ENCODE measurements at regions not wholly inside any gene's neighbourhood (a gene's known extent, or its start where the extent isn't known, plus 50 kb on each side); places are given as distances from the start of the nearest gene placed in this dataset.

DNA sequence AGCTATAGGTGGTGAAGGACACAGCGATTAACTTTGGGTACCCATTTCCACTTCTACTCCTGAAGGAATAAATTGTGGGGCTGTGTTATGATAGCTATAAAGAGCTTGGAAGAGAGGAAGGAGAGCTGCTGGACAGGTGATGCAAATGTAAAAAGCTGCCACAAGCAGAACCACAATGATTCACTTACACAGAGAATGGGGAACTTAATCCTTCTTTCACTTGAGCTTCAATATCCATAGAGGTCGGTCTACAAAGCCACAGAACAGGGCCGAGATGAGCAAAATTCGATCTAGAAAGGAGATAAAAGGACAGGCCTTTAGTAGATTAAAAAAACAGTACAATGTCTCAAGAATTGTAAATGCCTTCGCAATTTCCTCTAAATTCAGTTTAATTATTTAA lies 831.1 kb downstream of the LRFN5 start:
- no peak for DNase-seq (ENCODE audit: low read depth)

DNA sequence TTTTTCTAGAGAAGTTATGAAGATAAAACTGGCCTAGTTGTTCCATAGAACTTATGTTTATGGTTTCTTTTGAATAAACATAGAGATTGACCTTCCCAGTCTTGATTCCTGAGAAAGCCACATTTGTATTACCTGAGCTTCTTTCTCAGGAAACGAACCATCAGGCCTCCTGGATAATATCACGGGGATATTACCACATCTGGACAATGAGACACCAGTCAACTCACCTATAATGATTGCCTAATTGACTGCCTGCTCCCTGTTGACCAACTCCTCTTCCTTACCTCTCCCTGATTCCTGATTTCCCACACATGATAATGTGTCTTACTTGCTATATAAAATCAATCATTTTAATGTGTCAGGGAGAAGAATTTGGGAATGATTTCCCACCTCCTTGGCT lies 822.7 kb downstream of the LRFN5 start:
- no peak for DNase-seq (ENCODE audit: low read depth)

DNA sequence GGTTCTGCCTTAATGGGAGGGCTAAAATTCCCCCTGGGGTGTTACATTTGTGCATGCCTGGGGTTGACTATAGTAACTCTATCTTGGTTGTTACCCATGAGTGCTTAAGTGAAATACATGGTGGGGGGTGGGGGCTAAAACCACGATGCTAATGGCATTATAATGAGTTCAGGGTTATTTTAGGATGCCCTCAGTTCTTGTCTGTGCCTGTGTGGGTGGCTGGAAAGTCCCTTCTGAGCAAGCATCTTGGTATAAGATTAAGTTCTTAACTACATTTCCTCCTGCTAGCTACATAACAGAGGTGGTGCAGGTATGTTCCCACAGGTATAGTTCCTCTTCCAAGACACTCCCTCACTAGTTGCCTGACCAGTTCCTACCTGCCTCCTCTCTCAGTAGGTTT lies 822.3 kb downstream of the LRFN5 start:
- DNase-seq (ENCODE audit: low read depth): no peak

DNA sequence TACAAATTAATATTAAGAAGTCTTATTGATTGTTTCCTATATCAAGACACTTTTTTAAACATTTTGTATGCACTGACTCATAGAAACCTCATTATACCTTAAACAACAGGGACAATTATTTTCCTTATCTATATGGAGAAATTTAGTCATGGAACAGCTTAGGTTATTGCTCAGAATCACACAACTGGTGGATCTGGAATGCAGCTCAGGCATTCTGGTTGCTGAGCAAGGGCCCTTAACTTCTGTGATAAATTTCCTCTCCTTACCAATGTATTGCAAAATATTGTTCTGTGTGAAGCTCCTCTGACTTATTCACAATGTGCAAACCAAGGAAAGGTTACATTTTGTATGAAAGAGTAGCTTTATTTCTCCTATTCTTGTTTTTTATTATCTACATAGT lies 817.8 kb downstream of the LRFN5 start:
- DNase-seq (ENCODE audit: low read depth): no peak

DNA sequence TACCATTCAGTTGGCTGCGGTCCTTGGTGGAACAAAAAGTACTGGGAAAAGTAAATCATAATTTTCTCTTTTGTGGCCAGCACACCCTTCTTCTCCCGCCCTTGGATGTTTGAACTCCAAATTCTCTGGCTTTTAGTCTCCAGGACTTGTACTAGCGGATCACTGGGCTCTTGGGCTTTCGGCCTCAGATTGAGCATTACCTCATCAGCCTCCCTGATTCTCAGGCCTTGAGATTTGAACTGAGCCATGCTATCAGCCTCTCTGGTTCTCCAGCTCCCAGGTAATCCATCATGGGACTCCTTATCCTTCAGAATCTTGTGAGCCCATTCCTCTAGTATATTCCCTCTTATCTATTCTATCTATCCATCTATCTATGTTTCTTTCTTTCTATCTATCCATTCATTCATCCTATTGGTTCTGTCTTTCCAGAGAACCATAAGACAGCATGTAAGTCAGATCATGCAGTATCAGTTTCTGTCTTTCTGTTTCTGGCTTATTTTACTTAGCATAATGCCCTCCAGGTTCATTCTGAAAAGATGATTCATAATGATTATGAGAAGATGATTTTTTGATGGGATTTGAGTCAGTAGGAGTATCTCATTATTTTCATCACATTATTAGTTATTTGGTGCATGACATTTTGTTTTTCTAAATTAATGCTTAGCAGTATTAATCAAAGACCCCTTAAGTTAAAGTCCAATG lies 814.9 kb downstream of the LRFN5 start:
- no peak for DNase-seq (ENCODE audit: low read depth)

DNA sequence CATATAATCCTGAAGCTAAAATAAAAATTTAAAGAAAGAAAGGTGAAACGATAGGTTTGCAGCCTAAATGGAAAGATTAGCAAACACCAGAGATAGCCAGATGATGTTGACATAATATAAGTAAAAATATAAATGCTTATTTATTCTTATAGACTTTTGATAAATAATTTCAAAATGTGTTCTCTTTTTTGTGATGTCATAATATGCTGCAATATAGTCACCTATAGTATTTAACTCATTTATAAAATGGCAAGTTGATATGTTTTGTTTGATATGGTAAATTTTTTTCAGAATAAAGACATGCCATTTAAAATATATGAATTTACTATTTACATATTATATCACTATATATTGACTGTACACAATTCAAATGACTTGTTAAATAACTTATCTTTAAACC lies 813.4 kb downstream of the LRFN5 start:
- DNase-seq (ENCODE audit: low read depth): no peak

DNA sequence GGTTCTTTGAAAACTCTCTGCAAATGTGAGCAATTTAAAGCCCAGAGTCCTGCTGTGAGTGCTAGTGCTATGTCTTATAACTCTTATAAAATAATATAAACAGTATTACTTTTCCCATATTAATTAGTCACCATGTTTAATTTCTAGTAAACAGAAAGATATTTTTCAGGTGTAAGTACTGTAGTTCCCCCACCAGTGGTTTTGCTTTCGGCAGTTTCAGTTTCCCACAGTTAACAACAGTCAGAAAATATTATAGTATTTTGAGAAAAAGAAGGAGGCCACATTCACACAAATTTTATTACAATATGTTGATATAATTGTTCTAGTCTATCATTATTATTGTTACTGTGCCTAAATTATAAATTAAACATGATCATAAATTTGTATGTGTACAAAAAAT lies 800.5 kb downstream of the LRFN5 start:
- DNase-seq (ENCODE audit: low read depth): no peak

DNA sequence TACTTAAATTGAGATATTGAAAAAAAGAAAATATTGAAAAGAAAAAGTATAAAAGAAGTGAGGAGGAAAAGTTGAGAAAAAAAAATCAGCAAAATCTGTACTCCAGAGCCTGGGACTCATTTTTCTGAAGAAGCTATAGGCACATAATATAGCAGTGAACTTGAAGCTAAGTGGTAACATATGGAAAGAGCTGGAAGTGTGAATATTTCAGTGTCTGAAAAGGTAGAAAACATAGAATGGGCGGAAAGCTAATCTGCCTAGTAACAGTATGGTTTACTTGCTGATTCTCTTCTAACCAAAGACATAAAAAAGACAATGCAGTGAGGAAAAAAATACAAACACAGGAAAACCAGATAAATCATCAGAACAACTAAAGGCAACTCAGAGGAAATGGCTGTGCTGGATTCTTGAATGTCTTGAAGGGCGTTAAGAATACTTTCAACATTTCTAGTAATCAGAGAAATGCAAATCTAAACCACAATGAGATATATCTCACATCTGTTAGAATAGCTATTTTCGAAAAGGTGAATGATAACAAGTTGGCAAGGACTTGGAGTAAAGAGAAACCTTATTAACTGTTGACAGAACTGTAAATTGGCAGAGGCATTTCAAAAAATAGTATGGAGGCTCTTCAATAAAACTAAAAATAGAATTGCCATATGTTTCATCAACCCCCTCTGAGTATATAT lies 784.6 kb downstream of the LRFN5 start:
- DNase-seq (ENCODE audit: low read depth): no peak

DNA sequence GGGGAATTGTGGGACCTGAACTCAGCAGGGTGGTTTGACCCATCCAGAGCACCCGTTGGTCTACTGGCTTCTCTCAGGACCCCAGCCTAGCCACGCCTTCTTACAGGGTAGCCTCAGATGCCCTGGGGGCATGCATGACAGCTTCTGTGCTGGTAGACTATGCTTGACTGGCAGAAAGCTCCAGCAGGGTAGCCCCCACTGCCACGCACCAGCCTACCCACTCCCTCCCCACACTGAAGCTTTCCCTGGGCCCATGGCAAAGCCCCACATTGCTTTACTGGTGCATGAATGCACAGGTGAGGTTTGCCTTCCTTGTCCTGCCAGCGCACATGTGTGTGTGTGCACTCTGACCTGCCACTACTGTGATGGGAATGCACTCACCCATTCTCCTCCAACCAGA lies 772.2 kb downstream of the LRFN5 start:
- no peak for DNase-seq (ENCODE audit: low read depth)

DNA sequence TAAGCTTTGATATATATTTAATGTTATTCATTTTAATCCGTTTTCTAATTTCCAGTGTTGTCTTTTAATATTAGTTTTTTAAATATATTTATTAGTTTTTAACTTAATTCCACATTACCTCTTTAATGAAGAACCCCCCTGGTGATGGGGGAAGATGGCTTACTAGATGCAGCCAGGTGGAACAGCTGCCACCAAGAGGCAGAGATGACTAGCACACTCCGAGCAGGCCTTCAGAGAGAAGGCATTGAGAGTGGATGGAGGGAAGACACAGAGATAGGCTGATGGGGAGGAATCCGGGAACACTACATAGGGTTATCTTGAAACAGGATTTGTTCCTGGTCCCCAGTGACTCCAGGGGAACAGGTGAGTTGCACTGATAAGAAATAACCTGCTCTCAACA lies 771.6 kb downstream of the LRFN5 start:
- DNase-seq (ENCODE audit: low read depth): no peak

DNA sequence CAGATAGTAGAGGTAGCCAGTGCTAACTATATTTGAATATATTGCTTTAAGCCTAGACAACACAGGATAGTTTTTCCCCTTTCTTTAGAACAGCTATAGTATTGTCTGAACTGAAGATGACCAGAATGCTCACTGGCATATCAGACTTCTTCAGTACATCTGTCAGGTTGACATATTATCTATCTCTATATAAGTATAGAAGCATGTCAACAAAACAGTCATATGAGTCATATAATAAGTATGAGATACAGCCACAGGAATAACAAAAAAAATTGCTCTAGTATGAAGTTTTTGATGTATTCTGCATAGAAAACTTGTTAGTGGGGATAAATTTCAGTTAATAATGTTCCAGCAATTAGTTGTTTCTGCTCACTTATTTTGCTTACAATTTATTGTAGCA lies 767.7 kb downstream of the LRFN5 start:
- DNase-seq (ENCODE audit: low read depth): no peak

DNA sequence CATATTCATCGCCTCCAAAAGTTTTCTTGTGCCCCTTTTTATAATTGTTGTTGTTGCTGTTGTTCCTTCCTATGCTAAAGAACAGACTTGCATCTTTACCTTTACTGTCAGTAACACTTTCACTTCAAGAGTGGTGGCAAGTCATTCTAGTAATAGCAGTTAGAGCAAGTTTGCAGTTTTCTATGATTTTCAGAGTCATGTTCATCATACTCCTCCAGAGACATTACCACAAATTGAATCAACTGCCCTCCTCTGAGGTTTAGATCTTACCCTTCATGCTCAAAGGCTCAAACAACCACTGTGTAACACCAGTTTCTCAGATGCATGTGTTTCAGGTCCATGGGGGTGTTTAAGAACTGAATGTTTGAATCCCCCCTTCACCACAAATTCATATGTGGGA lies 763.4 kb downstream of the LRFN5 start:
- no peak for DNase-seq (ENCODE audit: low read depth)

DNA sequence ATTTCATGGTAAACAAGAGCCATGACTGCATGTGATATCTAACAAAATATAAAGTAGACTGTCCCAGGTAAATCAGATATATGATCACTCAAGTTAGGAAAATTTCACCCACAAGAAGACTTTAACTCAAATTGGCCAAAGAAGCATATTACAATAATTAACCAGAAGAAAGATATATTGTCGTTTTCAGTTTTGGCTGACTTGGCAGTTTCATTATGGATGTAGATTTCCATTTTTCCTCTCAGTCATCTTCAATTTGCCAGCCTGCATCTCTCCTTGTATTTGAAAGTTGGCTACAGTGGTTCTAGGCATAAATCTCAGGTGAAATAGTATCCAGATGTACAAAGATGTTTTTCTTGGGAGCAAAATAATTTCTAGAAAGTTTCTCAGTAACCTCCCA lies 761.6 kb downstream of the LRFN5 start:
- DNase-seq (ENCODE audit: low read depth): no peak

DNA sequence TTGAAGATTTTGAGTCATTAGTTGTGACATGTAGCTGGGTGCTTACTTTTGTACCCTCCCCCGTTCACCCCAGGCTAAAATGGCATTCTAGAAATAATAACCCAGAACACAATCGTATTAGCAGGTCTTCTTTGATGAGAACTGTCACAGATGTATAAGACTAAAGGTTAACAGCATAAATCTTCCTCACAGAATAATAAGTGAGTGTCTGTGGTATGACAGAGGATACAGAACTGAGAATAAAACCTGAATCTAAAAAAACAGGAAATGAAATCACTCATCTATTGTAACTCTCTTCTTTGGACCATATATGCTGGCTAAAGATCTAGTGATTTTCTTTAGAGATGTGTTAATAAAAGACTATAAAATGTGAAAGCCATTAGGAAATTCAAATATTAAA lies 746.6 kb downstream of the LRFN5 start:
- DNase-seq (ENCODE audit: low read depth): no peak

DNA sequence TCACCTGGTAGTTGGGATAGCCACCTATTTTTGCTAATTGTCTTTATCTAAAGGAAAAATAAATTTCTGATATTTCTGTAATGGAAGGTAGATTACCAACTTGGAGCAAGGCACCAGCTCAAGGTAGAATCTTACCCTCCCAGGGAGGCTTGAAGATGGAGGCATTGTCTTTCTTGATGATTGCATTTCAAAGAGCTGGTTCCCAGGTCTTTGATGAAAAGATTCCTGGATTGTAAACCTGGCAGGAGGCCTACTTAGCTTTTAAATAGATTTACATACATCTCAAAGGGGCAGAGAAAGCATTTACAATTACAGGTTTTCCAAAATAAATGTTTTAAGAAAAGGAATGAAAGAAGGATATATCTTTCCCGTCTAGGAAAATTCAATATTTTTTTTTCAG lies 729.2 kb downstream of the LRFN5 start:
- no peak for DNase-seq (ENCODE audit: low read depth)

DNA sequence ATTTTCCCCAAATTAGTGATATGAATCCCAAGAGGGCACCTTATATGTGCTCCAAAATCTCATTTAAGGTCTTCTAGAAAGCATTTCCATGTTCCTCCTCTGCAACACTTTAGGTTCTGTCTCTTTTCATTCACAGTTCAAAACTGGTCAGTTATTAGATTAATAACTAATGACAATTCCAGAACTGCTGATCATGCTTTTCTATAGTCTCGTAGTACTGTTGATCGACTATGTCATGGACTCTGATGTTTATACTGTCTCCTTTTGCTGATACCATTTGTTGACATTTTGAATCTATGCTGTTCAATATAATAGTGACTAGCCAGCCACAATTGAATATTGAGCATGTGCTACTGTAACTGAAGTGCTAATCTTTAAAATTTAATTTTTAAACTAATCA lies 728.3 kb downstream of the LRFN5 start:
- DNase-seq (ENCODE audit: low read depth): no peak

DNA sequence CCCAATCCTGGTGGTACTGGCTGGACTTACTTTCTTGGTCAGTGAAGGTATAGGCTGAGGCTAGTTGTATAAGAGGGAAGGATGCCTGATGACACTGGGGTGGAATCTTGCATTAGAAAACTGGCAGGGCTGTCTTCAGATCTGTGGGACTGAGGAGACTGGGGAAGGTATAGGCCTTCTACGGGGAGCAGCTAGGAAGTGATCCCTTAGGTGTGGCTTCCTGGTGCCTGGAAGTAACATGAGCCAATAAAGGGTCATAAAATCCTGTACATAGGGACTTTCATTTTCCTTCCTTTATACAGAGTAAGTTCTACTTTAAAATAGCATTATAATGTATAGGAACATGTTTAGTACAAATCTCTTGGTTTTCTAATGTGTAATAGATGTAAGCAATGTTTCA lies 716.8 kb downstream of the LRFN5 start:
- no peak for DNase-seq (ENCODE audit: low read depth)

DNA sequence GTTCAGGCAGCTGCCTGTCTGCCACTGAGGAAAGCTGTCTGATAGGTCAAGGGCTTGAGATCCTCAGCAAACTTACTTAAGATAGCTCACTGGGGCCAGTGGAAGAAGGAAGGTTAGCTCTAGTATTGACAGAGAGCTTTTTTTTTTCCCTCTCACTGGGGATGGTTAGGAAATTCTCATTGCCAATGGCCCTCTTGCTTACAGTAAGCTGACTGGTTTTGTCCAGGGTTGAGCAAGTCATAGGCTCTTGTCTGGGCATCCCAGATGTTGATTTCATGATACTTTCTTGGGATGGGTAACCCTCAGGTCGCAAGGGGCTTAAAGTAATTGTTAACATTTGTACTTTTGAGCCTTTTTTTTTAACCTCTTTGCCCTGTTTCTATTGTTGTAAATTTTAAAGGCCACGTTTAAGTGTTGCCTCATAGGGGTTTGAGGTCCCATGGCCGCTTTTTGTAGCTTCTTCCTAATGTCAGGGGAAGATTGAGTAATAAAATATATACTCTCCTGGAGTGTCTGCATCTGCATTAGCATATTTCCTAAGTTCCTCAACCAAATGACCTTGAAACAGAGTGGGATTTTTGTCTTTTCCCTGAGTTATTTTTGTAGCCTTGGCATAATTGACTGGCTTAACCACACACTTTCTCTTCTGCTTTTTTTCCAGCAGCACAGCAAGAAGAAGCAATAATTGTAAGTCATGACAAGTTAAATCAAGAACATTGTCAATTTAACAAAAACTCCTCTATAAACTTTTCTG lies 716.0 kb downstream of the LRFN5 start:
- DNase-seq (ENCODE audit: low read depth): no peak

DNA sequence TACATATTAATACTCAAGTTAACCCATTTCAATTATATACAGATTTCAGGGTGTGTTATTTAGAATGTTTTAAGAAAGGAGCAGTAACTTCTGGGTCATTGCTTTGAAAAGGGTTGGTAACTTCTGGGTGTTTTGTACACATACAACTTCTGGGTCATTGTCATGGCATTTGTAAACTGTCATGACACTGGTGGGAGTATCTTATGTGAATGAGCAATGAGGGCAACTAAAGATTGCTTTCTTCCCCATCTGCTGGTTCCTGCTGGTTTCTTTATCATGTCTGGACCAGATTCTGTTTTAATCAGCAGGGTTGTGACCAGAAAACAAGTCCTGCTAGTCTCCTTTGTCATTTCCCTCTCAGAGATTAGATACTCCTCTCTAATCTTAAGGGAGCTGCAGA lies 713.3 kb downstream of the LRFN5 start:
- DNase-seq (ENCODE audit: low read depth): no peak

DNA sequence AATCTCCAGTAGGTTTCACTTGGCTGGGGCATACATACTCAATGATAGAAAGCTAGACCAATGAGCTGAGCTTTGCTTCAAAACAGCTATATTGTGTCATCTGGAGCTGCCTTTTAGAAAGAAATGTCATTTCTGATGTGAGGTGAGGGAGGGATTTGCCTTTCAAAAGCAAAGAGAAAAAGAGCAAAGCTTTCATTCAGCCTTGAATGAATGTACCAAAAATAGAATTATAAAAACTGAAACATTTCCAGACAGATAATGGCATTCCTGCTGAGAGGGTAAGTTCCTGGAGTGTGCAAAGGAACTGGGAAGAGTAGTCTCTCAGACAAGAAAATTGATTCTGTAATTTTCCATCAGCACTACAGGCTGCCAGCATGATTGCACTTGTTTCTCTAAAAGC lies 710.0 kb downstream of the LRFN5 start:
- DNase-seq (ENCODE audit: low read depth): no peak

DNA sequence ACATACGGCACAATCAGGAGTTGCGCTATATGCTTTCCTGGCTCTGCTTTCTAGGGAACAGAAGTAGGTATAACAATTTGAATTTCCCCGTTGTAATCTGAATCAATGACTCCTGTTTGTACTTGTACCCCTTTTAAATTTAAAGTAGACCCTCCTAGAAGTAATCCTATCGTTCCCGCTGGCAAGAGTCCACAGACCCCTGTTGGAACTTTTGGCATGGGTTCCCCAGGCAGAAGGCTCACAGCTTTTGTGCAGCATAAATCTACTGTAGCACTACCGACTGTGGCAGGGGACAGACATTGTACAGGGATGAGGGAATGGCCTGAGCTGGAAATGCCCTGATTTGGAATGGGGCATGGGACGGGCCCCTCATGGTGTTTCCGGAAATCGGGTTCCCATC lies 705.2 kb downstream of the LRFN5 start:
- DNase-seq (ENCODE audit: low read depth): no peak

DNA sequence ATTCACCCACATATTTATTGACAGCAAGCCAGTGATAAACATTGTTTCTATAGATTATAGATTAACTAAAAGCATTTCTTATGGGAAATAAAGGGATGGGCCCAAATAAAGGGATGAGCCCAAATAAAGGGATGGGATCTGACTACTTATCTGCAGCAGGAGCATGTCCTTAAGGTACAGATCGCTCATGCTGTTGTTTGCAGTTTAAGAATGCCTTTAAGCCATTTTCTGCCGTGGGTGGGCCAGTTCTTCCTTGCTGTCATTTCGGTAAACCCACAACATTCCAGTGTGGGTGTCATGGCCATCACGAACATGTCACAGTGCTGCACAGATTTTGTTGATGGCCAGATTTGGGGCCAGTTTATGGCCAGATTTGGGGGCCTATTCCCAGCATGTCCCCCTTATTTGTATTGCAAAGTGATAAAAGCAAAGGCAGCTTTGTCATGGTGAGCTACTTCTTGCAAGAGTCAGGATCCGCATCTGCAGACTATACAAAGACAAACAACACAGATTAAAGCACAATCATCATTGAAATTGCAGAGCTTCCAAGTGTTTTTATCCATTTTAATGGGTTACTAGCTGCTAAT lies 700.7 kb downstream of the LRFN5 start:
- no peak for DNase-seq (ENCODE audit: low read depth)

All from myocyte (in vitro differentiated cells).